BLaER1 treated with 17β-estradiol and CSF1 and Interleukin-3, amounts not matched to agents 10 nM and 100 nM (cell line): ENCODE measurements at regions not wholly inside any gene's neighbourhood (a gene's known extent, or its start where the extent isn't known, plus 50 kb on each side); places are given as distances from the start of the nearest gene placed in this dataset.

Experiments used
- H3K27ac ChIP-seq, 11 experiments: shearing (Covaris generic); formaldehyde crosslinking; 2 replicates each; pipeline ENCODE4 v1.8.1; 2022
- H3K27me3 ChIP-seq, 11 experiments: shearing (Covaris generic); formaldehyde crosslinking; 2 replicates each; pipeline ENCODE4 v1.8.1; 2022
- H3K36me3 ChIP-seq, 11 experiments: shearing (Covaris generic); formaldehyde crosslinking; 2 replicates each; pipeline ENCODE4 v1.8.1; 2022
- H3K4me1 ChIP-seq, 10 experiments: shearing (Covaris generic); formaldehyde crosslinking; 2 replicates each; pipeline ENCODE4 v1.8.1; 2022
- H3K4me2 ChIP-seq, 11 experiments: shearing (Covaris generic); formaldehyde crosslinking; 2 replicates each; pipeline ENCODE4 v1.8.1; 2022
- H3K4me3 ChIP-seq, 10 experiments: shearing (Covaris generic); formaldehyde crosslinking; 2 replicates each; pipeline ENCODE4 v1.8.1; 2022
- H3K9ac ChIP-seq, 11 experiments: shearing (Covaris generic); formaldehyde crosslinking; 2 replicates each; pipeline ENCODE4 v1.8.1; 2022
- H3K9me3 ChIP-seq, 11 experiments: shearing (Covaris generic); formaldehyde crosslinking; replicated peaks in 1 of 11; 2 replicates each; pipeline ENCODE4 v1.8.1; 2022
- H4K20me1 ChIP-seq, 11 experiments: shearing (Covaris generic); formaldehyde crosslinking; 2 replicates each; pipeline ENCODE4 v1.8.1; 2022
- Cebpa-rat ChIP-seq, 11 experiments: shearing (Covaris generic); IDR thresholded peaks; 2 replicates each; pipeline ENCODE4 v1.8.1; 2022

DNA sequence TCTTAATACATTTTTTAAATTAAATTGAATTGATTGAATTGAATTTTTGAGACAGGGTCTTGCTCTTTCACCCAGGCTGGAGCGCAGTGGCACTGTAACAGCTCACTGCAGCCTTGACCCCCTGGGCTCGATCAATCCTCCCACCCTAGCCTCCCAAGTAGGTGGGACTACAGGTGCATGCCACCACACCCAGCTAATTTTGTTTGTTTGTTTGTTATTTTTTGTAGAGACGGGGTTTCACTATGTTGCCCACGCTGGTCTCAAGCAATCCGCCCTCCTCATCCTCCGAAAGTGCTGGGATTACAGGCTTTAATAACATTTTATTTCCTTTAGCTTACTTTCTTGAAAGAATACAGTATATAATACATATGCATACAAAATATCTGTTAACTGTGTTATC lies 226.9 kb downstream of the BUD13 start:
- no peaks in the 10 kb centered on the region for H3K27me3 ChIP-seq
- peaks cover 0 to 14% (median 8%) of the 10 kb centered on the region in 11 experiments; a peak in 14 of 22 replicates for H3K9me3 ChIP-seq
- TF ChIP-seq Cebpa-rat (IDR thresholded peaks at IDR 0.05): no peak
- H4K20me1 ChIP-seq: no peaks in the 10 kb centered on the region
- no peaks in the 10 kb centered on the region for H3K36me3 ChIP-seq
- H3K27ac ChIP-seq: no peak overlapping the region
- no peak overlapping the region for H3K4me3 ChIP-seq
- H3K4me1 ChIP-seq: no peaks in the 10 kb centered on the region
- H3K9ac ChIP-seq: no peak overlapping the region
- no peak overlapping the region for H3K4me2 ChIP-seq

DNA sequence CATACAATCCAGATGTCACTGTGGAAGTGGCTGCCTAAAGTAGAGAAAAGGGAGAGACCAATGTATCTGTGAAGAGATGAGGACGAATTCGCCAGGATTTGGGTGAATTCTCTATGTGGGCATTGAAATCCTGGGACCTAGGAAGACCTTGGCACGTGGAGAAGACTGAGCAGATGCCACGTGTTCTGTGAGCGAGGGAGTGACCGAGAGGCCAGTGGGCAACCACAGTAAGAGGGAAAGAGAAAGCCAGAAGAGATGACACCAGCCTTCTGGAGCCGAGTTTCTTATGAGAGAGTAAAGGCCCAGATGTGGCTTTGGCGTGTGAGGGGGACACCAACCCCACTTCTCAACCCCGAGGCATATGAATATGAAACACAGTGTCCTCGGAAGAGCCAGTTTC lies 228.1 kb downstream of the BUD13 start:
- no peak for TF ChIP-seq Cebpa-rat (IDR thresholded peaks at IDR 0.05)
- Histone ChIP-seq H3K27ac (no peak overlapping the region), H4K20me1 (no peaks in the 10 kb centered on the region), H3K27me3 (no peaks in the 10 kb centered on the region), H3K9ac (no peak overlapping the region), H3K4me3 (no peak overlapping the region), H3K9me3 (peaks cover 0 to 14% (median 8%) of the 10 kb centered on the region in 11 experiments; a peak in 14 of 22 replicates), H3K4me1 (no peaks in the 10 kb centered on the region), H3K4me2 (no peak overlapping the region), H3K36me3 (no peaks in the 10 kb centered on the region)

DNA sequence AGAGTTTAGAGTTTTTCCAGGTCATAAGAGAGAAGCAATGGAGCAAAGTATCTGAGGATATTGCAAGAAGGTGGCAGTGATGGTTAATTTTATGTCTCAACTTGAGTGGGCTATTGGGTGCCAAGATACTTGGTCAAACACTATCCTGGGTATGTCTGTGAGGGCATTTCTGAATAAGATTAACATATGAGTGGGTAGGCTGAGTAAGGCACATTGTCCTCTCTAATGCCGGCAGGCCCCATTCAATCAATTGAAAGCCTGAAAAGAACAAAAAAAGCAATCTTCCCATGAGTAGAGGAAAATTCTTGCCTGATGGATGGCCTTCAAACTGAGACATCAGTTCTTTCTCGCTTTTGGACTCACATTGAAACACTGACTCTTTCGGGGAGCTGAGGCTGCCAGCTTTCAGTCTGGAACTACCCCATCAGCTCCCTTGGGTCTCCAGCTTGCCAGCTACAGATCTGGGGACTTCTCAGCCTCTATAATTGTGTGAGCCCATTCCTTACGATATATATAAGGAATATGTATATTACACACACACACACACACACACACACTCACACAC lies 228.8 kb downstream of the BUD13 start:
- Histone ChIP-seq H3K27me3 (no peaks in the 10 kb centered on the region), H4K20me1 (no peaks in the 10 kb centered on the region), H3K27ac (no peak overlapping the region), H3K4me1 (no peaks in the 10 kb centered on the region), H3K36me3 (no peaks in the 10 kb centered on the region), H3K4me2 (no peak overlapping the region), H3K9me3 (peaks cover 0 to 9% (median 5%) of the 10 kb centered on the region in 11 experiments; a peak in 14 of 22 replicates), H3K9ac (no peak overlapping the region), H3K4me3 (no peak overlapping the region)
- TF ChIP-seq Cebpa-rat (IDR thresholded peaks at IDR 0.05): no peak

DNA sequence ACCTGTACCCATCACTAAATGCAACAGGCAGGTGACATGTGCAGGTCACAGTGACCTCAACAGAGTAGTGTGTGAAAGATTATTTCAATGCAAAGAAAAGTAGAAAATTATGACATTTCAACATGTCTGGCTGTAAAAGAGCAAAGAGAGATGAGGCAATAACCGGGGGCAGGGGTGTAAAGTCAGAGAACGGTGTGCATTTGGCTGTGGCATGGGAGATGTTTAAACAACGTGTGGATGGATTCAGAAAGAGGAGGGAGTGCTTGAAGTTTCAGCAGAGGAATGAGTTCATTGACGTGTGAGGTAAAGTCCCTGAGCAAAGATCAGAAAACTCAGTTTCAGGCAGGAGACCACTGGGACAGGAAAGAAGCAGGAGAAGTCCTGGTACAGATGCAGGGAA lies 229.7 kb downstream of the BUD13 start:
- no peaks in the 10 kb centered on the region for H3K36me3 ChIP-seq
- H3K4me1 ChIP-seq: no peaks in the 10 kb centered on the region
- no peak overlapping the region for H3K27ac ChIP-seq
- peaks cover 0 to under 1% (median 0%) of the 10 kb centered on the region in 11 experiments; a peak in 1 of 22 replicates for H3K9me3 ChIP-seq
- no peak overlapping the region for H3K9ac ChIP-seq
- no peak overlapping the region for H3K4me2 ChIP-seq
- TF ChIP-seq Cebpa-rat (IDR thresholded peaks at IDR 0.05): no peak
- H4K20me1 ChIP-seq: no peaks in the 10 kb centered on the region
- H3K27me3 ChIP-seq: no peaks in the 10 kb centered on the region
- no peak overlapping the region for H3K4me3 ChIP-seq

DNA sequence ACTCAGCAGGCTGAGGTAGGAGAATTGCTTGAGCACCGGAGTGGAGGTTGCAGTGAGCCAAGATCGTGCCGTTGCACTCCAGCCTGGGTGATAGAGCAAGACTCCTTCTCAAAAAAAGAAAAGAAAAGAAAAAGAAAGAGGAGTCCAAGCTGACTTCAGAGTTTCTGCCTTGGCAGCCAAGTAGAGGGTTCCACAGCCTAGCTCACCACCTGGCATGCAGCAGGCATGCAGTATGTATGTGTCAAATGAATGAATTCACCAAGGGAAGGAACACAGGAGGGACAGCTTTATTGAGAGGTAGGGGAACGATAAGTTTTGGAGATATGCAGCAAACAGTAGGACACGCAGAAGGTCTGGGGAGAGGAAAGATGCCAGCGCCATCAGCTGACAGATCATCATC lies 230.4 kb downstream of the BUD13 start:
- no peaks in the 10 kb centered on the region for H4K20me1 ChIP-seq
- no peak overlapping the region for H3K4me3 ChIP-seq
- no peaks in the 10 kb centered on the region for H3K4me1 ChIP-seq
- no peaks in the 10 kb centered on the region for H3K27me3 ChIP-seq
- no peak overlapping the region for H3K27ac ChIP-seq
- H3K36me3 ChIP-seq: no peaks in the 10 kb centered on the region
- H3K9ac ChIP-seq: no peak overlapping the region
- no peaks in the 10 kb centered on the region for H3K9me3 ChIP-seq
- no peak overlapping the region for H3K4me2 ChIP-seq
- TF ChIP-seq Cebpa-rat (IDR thresholded peaks at IDR 0.05): no peak

DNA sequence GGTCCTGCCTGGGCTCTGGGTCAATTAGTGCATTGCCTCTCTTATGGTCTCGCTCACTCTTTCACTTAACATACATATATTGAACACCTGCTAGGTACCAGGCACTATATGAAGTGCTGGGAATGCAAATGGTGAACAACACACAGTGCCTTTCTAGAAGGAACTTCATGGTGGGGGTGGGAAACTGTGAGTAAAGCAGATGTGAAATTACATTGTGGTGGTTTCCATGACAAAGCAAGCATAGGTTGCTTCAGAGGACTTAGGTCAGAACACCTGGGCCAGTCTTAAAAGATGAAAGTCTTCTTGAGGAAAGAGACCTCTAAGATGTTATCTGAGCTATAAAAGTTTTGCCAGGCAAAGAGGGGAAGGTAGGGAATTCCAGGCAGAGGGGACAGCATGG lies 231.3 kb downstream of the BUD13 start:
- Histone ChIP-seq H4K20me1 (no peaks in the 10 kb centered on the region), H3K36me3 (no peaks in the 10 kb centered on the region), H3K27me3 (no peaks in the 10 kb centered on the region), H3K4me2 (no peak overlapping the region), H3K27ac (no peak overlapping the region), H3K9me3 (no peaks in the 10 kb centered on the region), H3K4me3 (no peak overlapping the region), H3K9ac (no peak overlapping the region), H3K4me1 (no peaks in the 10 kb centered on the region)
- no peak for TF ChIP-seq Cebpa-rat (IDR thresholded peaks at IDR 0.05)

DNA sequence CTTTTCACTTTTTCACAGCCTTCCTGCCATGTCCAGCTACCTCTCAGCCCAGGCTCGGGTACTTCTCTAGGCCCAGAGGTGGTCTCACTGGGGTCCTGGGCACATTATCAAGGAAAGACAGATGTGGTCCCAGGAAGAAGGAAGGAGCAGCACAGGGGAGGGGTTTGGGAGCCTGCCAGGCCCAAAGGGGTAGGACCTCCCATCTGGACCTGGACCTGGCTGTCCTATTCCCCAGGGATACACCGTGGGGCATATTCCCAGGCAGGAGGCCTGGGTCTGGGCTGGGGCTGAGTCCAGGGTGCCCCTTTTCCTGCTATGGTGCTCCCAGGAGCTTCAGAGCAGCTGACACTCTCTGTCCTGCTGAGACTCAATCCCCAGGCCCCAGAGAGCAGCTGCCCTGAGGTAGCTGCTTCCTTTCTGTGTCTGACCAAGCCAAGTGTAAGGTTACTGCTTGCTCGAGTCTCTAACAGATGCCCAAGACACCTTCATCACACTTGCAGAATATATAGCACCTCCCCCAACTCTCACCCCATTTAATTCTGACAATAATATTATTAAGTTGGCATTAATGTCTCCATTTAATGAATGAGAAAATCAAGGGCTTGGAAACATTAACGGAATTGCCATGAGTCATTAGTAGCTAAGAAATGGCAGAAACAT lies 232.0 kb downstream of the BUD13 start:
- Histone ChIP-seq H3K36me3 (no peaks in the 10 kb centered on the region), H4K20me1 (no peaks in the 10 kb centered on the region), H3K9me3 (no peaks in the 10 kb centered on the region), H3K4me1 (no peaks in the 10 kb centered on the region), H3K4me3 (no peak overlapping the region), H3K4me2 (no peak overlapping the region), H3K27ac (no peak overlapping the region), H3K27me3 (no peaks in the 10 kb centered on the region), H3K9ac (no peak overlapping the region)
- no peak for TF ChIP-seq Cebpa-rat (IDR thresholded peaks at IDR 0.05)

DNA sequence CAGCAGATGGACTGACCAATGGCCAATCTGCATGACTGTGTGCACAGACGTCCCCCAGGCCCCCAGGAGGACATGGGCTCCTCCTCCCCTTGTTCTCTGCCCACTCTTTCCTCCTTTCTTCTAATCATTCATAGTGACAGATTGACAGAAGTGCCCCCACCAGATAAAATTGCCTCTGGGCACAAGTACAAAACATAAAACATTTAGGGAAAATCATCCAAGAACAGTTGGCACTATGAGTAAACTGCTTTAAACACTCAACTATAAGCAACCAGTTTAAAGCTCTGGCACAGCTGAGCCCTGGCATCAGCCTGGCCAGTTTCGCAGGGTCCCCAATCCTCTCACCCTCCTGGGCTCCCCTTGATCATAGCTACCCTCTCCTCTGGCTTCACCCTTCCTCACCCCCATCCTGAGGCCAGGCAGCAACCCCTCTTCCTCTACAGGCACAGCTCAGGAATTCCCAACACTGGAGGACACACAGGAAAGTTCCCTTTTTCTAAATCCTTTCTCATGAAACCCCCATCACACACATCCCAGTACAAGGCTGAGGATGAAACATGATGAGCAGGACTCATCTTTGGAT lies 232.9 kb downstream of the BUD13 start:
- Histone ChIP-seq H3K9me3 (no peaks in the 10 kb centered on the region), H3K4me3 (no peak overlapping the region), H3K4me1 (no peaks in the 10 kb centered on the region), H3K27ac (no peak overlapping the region), H3K36me3 (no peaks in the 10 kb centered on the region), H3K27me3 (no peaks in the 10 kb centered on the region), H3K4me2 (no peak overlapping the region), H4K20me1 (no peaks in the 10 kb centered on the region), H3K9ac (no peak overlapping the region)
- no peak for TF ChIP-seq Cebpa-rat (IDR thresholded peaks at IDR 0.05)

DNA sequence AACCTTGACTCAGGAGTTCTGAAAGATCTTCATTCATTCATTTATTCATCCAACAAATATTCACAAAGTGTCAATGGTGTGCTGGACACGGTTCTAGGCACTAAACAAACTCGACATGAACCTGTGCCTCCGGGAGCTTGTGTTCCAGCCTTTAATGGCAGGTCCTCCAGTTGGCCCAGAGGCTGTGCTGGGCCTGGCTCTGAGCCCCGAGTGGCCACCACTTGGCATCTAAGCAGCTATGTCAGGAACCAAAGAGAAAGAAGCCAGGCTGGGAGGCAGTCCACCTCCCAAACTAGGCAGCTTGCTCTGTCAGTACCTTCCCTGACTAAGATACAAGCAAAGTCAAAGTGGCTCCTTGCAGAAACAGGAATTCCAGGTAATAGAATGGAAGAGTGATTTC lies 233.6 kb downstream of the BUD13 start:
- TF ChIP-seq Cebpa-rat (IDR thresholded peaks at IDR 0.05): no peak
- Histone ChIP-seq H3K4me3 (no peak overlapping the region), H3K4me1 (no peaks in the 10 kb centered on the region), H3K4me2 (no peak overlapping the region), H3K9me3 (no peaks in the 10 kb centered on the region), H4K20me1 (no peaks in the 10 kb centered on the region), H3K27me3 (no peaks in the 10 kb centered on the region), H3K9ac (no peak overlapping the region), H3K27ac (no peak overlapping the region), H3K36me3 (no peaks in the 10 kb centered on the region)

DNA sequence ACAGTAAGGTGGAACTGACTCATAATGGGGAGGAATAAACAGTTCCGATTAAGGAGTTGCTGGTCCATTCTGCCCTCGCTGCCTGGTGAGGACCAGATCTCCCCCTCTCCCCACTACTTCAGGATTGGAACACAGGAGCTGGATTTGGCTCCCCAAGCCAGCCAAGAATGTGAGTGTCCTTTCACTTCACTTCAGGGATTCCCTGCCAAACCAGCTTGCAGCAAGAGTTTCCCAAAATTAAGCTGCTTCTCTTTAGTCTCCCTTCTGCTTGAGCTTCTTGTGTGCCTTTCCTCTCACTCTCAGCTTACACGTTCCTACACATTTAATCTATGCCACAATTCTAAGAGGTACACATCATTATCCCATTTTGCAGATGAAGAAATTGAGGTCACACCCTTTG lies 234.1 kb downstream of the BUD13 start:
- H3K4me1 ChIP-seq: no peaks in the 10 kb centered on the region
- H3K4me2 ChIP-seq: no peak overlapping the region
- H3K4me3 ChIP-seq: no peak overlapping the region
- H3K27me3 ChIP-seq: no peaks in the 10 kb centered on the region
- no peaks in the 10 kb centered on the region for H3K9me3 ChIP-seq
- no peak overlapping the region for H3K9ac ChIP-seq
- no peaks in the 10 kb centered on the region for H4K20me1 ChIP-seq
- H3K27ac ChIP-seq: no peak overlapping the region
- TF ChIP-seq Cebpa-rat (IDR thresholded peaks at IDR 0.05): no peak
- no peaks in the 10 kb centered on the region for H3K36me3 ChIP-seq
